Keratinocyte (primary cell): ENCODE measurements at regions not wholly inside any gene's neighbourhood (a gene's known extent, or its start where the extent isn't known, plus 50 kb on each side); places are given as distances from the start of the nearest gene placed in this dataset.

Source experiments
- DNase-seq: peaks from one replicate; pipeline ENCODE4 v3.0.0-alpha.2; 2011; ENCODE audit warnings: low read depth, missing footprints, low spot score
- FAIRE-seq: peaks from 2 replicates; lab custom pipeline; 2011; peaks lifted over from hg19 to GRCh38; lab: Jason Lieb, UNC
- H2AFZ ChIP-seq: 2 replicates; pipeline ENCODE4 v1.6.0; 2012; ENCODE audit warnings: low read length, control low read depth, inconsistent platforms; ENCODE audit not compliant: control insufficient read depth
- H3K27ac ChIP-seq: 2 replicates; pipeline ENCODE4 v1.5.1; 2011; ENCODE audit warnings: low read length; ENCODE audit not compliant: control insufficient read depth, insufficient read depth
- H3K27me3 ChIP-seq: 3 replicates; pipeline ENCODE4 v1.6.0; 2011; ENCODE audit warnings: low read length; ENCODE audit not compliant: control insufficient read depth, insufficient read depth; ENCODE audit errors: extremely low read depth
- H3K36me3 ChIP-seq, 2 experiments: 2 replicates in 1 of 2; 3 replicates in 1 of 2; pipeline ENCODE4 v1.5.1; 2011; ENCODE audit warnings: low read length in 2 of 2, mild to moderate bottlenecking in 1 of 2; ENCODE audit not compliant: control insufficient read depth in 2 of 2, insufficient read depth in 2 of 2; ENCODE audit errors: extremely low read depth in 1 of 2
- H3K4me1 ChIP-seq: 3 replicates; pipeline ENCODE4 v1.5.1; 2011; ENCODE audit warnings: low read length; ENCODE audit not compliant: control insufficient read depth, insufficient read depth; ENCODE audit errors: extremely low read depth
- H3K4me2 ChIP-seq: 3 replicates; pipeline ENCODE4 v1.6.0; 2011; ENCODE audit warnings: low read depth, low read length; ENCODE audit not compliant: control insufficient read depth, insufficient read depth; ENCODE audit errors: extremely low read depth
- H3K4me3 ChIP-seq, 3 experiments: fragments of 200-600 bp in 1 of 3; sonication (generic) in 1 of 3; 2 replicates in 2 of 3; 3 replicates in 1 of 3; pipeline ENCODE4 v1.5.1; 2011 to 2016; ENCODE audit warnings: low read length in 3 of 3, mild to moderate bottlenecking in 3 of 3, control low read depth in 2 of 3, inconsistent platforms in 1 of 3, low read depth in 1 of 3, mixed read lengths in 1 of 3, mixed run types in 1 of 3, moderate library complexity in 1 of 3; ENCODE audit not compliant: control insufficient read depth in 2 of 3, insufficient read depth in 2 of 3; ENCODE audit errors: extremely low read depth in 1 of 3
- H3K79me2 ChIP-seq: 2 replicates; pipeline ENCODE4 v1.6.0; 2012; ENCODE audit warnings: low read length; ENCODE audit not compliant: control insufficient read depth, insufficient read depth
- H3K9ac ChIP-seq: 3 replicates; pipeline ENCODE4 v1.6.0; 2011; ENCODE audit warnings: low read length; ENCODE audit not compliant: control insufficient read depth, insufficient read depth; ENCODE audit errors: extremely low read depth
- H3K9me1 ChIP-seq: 3 replicates; pipeline ENCODE4 v1.6.0; 2011; ENCODE audit warnings: low read length; ENCODE audit not compliant: control insufficient read depth, insufficient read depth; ENCODE audit errors: extremely low read depth
- H3K9me3 ChIP-seq: 2 replicates; pipeline ENCODE4 v1.5.1; 2012; ENCODE audit warnings: low read depth, low read length; ENCODE audit not compliant: control insufficient read depth
- H4K20me1 ChIP-seq: 3 replicates; pipeline ENCODE4 v1.6.0; 2011; ENCODE audit warnings: low read length; ENCODE audit not compliant: control insufficient read depth, insufficient read depth; ENCODE audit errors: extremely low read depth
- CTCF ChIP-seq, 3 experiments: IDR thresholded peaks in 1 of 3; conservative IDR thresholded peaks in 1 of 3; optimal IDR thresholded peaks in 1 of 3; 2 replicates in 2 of 3; 3 replicates in 1 of 3; pipeline versions ENCODE3 to v1.5.1; 2011; ENCODE audit warnings: low read length in 3 of 3, mild to moderate bottlenecking in 3 of 3, moderate library complexity in 2 of 3, control low read depth in 1 of 3, inconsistent platforms in 1 of 3; ENCODE audit not compliant: insufficient read depth in 2 of 3; ENCODE audit errors: extremely low read depth in 1 of 3
- EZH2 ChIP-seq: IDR thresholded peaks from one replicate; pipeline ENCODE4 v1.6.1; 2012; ENCODE audit warnings: inconsistent platforms, mild to moderate bottlenecking, low read length, moderate library complexity
- dilution Hi-C: fragments of 300-500 bp; cut with MboI; formaldehyde crosslinking; loops from one replicate; pipeline ENCODE4 v1.7.0; 2020; ENCODE audit warnings: low sequenced_read_pairs; ENCODE audit not compliant: extremely low pct_ligation_motif_present

- Histone ChIP-seq H3K27me3 (no peaks in the 10 kb centered on the region), H3K79me2 (no peaks in the 10 kb centered on the region), H3K9me1 (no peaks in the 10 kb centered on the region), H3K4me2 (no peak overlapping the region), H3K9me3 (no peaks in the 10 kb centered on the region), H4K20me1 (no peaks in the 10 kb centered on the region), H3K4me3 (no peak overlapping the region), H3K36me3 (no peaks in the 10 kb centered on the region), H3K4me1 (peaks cover 31% of the 10 kb centered on the region), H2AFZ (no peak overlapping the region), H3K9ac (no peak overlapping the region), H3K27ac (no peak overlapping the region)
- DNase-seq (no peak), FAIRE-seq (no peak)
- dilution Hi-C loops = no loop called here
- no peak for TF ChIP-seq CTCF (optimal IDR thresholded peaks at IDR 0.05 in 1 of 3, IDR thresholded peaks at IDR 0.05 in 1 of 3, conservative IDR thresholded peaks at IDR 0.05 in 1 of 3; ENCODE audit: extremely low read depth in 1 of 3, insufficient read depth in 2 of 3, low read length in 3 of 3)
- no peak for TF ChIP-seq EZH2
Observed at GRCh38 chr2:207228402-207228801, 62.7 kb upstream of the KLF7 start.

GRCh38 chr2:207229161-207229560 is 63.4 kb upstream of the KLF7 start:
- H4K20me1 ChIP-seq = no peaks in the 10 kb centered on the region
- dilution Hi-C loops = no loop called here

More at GRCh38 chr2:207229161-207229560, 63.4 kb upstream of the KLF7 start:
- Histone ChIP-seq H3K4me1 (peaks cover 30% of the 10 kb centered on the region), H3K27me3 (no peaks in the 10 kb centered on the region), H3K9ac (no peak overlapping the region), H3K79me2 (no peaks in the 10 kb centered on the region), H2AFZ (no peak overlapping the region), H3K4me3 (no peak overlapping the region), H3K36me3 (no peaks in the 10 kb centered on the region), H3K4me2 (no peak overlapping the region), H3K9me3 (no peaks in the 10 kb centered on the region), H3K9me1 (no peaks in the 10 kb centered on the region), H3K27ac (no peak overlapping the region)
- DNase-seq (no peak), FAIRE-seq (no peak)
- TF ChIP-seq EZH2 = no peak
- no peak for TF ChIP-seq CTCF (optimal IDR thresholded peaks at IDR 0.05 in 1 of 3, IDR thresholded peaks at IDR 0.05 in 1 of 3, conservative IDR thresholded peaks at IDR 0.05 in 1 of 3; ENCODE audit: extremely low read depth in 1 of 3, insufficient read depth in 2 of 3, low read length in 3 of 3)
